B cell (primary cell): ENCODE measurements at regions not wholly inside any gene's neighbourhood (a gene's known extent, or its start where the extent isn't known, plus 50 kb on each side); places are given as distances from the start of the nearest gene placed in this dataset.

Experiments used
- ATAC-seq: fragments of 200-7000 bp; cut with Tn5 transposase; one replicate; pipeline ENCODE4 v1.10.0; 2021; ENCODE audit warnings: low read depth, mild to moderate bottlenecking, moderate number of reproducible peaks, moderate library complexity
- CTCF ChIA-PET: fragments of 350-600 bp; sonication (Branson Sonifier 250); formaldehyde crosslinking; loops from one replicate; lab custom pipeline; 2021; ENCODE audit warnings: antibody characterized with exemption, inconsistent platforms; lab: Charles Lee
- POLR2A ChIA-PET: fragments of 350-600 bp; sonication (Branson Sonifier 250); formaldehyde crosslinking; loops from one replicate; lab custom pipeline; 2021; ENCODE audit warnings: antibody characterized with exemption; lab: Charles Lee
- DNase-seq: peaks from one replicate; pipeline ENCODE4 v3.0.0; 2013
- H2AFZ ChIP-seq: 2 replicates; pipeline ENCODE4 v1.6.1; 2012; ENCODE audit warnings: mild to moderate bottlenecking, low read depth, low read length; ENCODE audit not compliant: insufficient read depth, poor library complexity, severe bottlenecking
- H3K27ac ChIP-seq, 2 donors: 1 replicate in 1 of 2; 2 replicates in 1 of 2; pipeline ENCODE4 v1.5.1; 2012 to 2013; ENCODE audit warnings: low read length in 2 of 2, mild to moderate bottlenecking in 2 of 2, moderate library complexity in 1 of 2
- H3K27me3 ChIP-seq, 4 experiments: fragments of 200-600 bp in 1 of 4; sonication (generic) in 1 of 4; replicated peaks in 1 of 4; 1 replicate in 2 of 4; 2 replicates in 2 of 4; pipeline versions ENCODE4 v1.6.1 to v1.7.0; 2013 to 2016; ENCODE audit warnings: low read length in 3 of 4, mild to moderate bottlenecking in 2 of 4, mixed read lengths in 1 of 4, moderate library complexity in 1 of 4; ENCODE audit not compliant: insufficient read depth in 4 of 4, control insufficient read depth in 3 of 4; ENCODE audit errors: control extremely low read depth in 1 of 4
- H3K36me3 ChIP-seq, 2 experiments: replicated peaks in 1 of 2; 1 replicate in 1 of 2; 2 replicates in 1 of 2; pipeline versions ENCODE4 v1.6.1 to v1.7.1; 2013; ENCODE audit warnings: low read length in 1 of 2; ENCODE audit not compliant: insufficient read depth in 2 of 2, control insufficient read depth in 1 of 2; ENCODE audit errors: control extremely low read depth in 1 of 2, extremely low read depth in 1 of 2
- H3K4me1 ChIP-seq, 2 donors: fragments of 200-600 bp in 1 of 2; sonication (generic) in 1 of 2; 1 replicate in 1 of 2; 2 replicates in 1 of 2; pipeline versions ENCODE4 v1.5.1 to v1.6.1; 2013 to 2017; ENCODE audit warnings: low read length in 2 of 2; ENCODE audit not compliant: control insufficient read depth in 2 of 2, insufficient read depth in 2 of 2
- H3K4me2 ChIP-seq: replicated peaks from 2 replicates; pipeline ENCODE3; 2012; ENCODE audit warnings: mild to moderate bottlenecking, low read depth, low read length; ENCODE audit not compliant: poor library complexity, severe bottlenecking
- H3K4me3 ChIP-seq, 5 experiments: fragments of 200-600 bp in 1 of 5; sonication (generic) in 1 of 5; 1 replicate in 3 of 5; 2 replicates in 2 of 5; pipeline versions ENCODE4 v1.5.1 to v1.7.0; 2011 to 2016; ENCODE audit warnings: low read length in 4 of 5, mild to moderate bottlenecking in 4 of 5, low read depth in 2 of 5, control low read depth in 1 of 5, moderate library complexity in 1 of 5; ENCODE audit not compliant: insufficient read depth in 1 of 5; ENCODE audit errors: control extremely low read depth in 1 of 5, extremely low read depth in 1 of 5
- H3K79me2 ChIP-seq: fragments of 200-600 bp; sonication (generic); one replicate; pipeline ENCODE4 v1.6.0; 2016; ENCODE audit warnings: low read length; ENCODE audit not compliant: control insufficient read depth, insufficient read depth
- H3K9ac ChIP-seq: fragments of 200-600 bp; sonication (generic); 2 replicates; pipeline ENCODE4 v1.6.1; 2017; ENCODE audit warnings: mild to moderate bottlenecking, low read length, moderate library complexity
- H3K9me3 ChIP-seq, 3 donors: one replicate each; pipeline versions ENCODE4 v1.6.1 to v1.7.1; 2013; ENCODE audit warnings: low read length in 2 of 3; ENCODE audit not compliant: control insufficient read depth in 2 of 3, insufficient read depth in 1 of 3; ENCODE audit errors: control extremely low read depth in 1 of 3
- H4K20me1 ChIP-seq: 2 replicates; pipeline ENCODE4 v1.6.0; 2012; ENCODE audit warnings: mild to moderate bottlenecking, low read length; ENCODE audit not compliant: insufficient read depth, control insufficient read depth, poor library complexity, severe bottlenecking
- H3K27ac Mint-ChIP-seq: one replicate; pipeline ENCODE4 v1.8.0; 2021; ENCODE audit warnings: mixed read lengths
- H3K27me3 Mint-ChIP-seq: one replicate; pipeline ENCODE4 v1.8.0; 2021; ENCODE audit warnings: mixed read lengths
- H3K4me1 Mint-ChIP-seq: one replicate; pipeline ENCODE4 v1.8.0; 2021; ENCODE audit warnings: mixed read lengths
- H3K4me3 Mint-ChIP-seq: one replicate; pipeline ENCODE4 v1.8.0; 2021; ENCODE audit warnings: mixed read lengths
- H3K9me3 Mint-ChIP-seq: one replicate; pipeline ENCODE4 v1.8.0; 2022; ENCODE audit warnings: mixed read lengths; ENCODE audit not compliant: insufficient read depth
- EZH2 ChIP-seq: IDR thresholded peaks from 2 replicates; pipeline ENCODE4 v1.6.1; 2012; ENCODE audit warnings: borderline replicate concordance, low read depth, mild to moderate bottlenecking, moderate library complexity, low read length; ENCODE audit not compliant: insufficient read depth, poor library complexity, severe bottlenecking
- WGBS: methylation state at CpG from one replicate; pipeline ENCODE4 v1.1.5; 2013; ENCODE audit warnings: missing lambda C conversion rate; ENCODE audit not compliant: insufficient coverage; 5-methylcytosine and 5-hydroxymethylcytosine counted together
- intact Hi-C: fragments of 100-400 bp; cut with micrococcal nuclease; formaldehyde crosslinking; loops from one replicate; pipeline ENCODE4 v1.10.0; 2022
- TF ChIP-seq, protein P1 (sequence below): fragments of 200-600 bp; IDR thresholded peaks from one replicate; pipeline ENCODE4 v1.8.0; 2022; ENCODE audit warnings: antibody characterized with exemption, mild to moderate bottlenecking

DNA sequence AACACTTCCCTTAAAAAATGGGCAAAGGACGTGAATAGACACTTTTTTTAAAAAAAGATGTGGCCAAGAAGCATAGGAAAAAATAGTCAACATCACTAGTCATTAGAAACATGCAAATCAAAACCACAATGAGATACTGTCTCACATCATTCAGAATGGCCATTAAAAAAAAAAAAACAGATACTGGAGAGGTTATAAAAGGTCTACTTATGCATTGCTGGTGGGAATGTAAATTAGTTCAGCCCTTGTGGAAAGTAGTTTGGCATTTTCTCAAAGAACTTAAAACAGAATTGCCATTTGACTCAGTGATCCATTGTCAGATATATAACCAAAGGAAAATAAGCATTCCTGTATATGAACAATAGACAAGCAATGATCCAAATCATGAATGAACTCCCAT lies 352.8 kb upstream of the EPHA5 start:
- H3K4me1 Mint-ChIP-seq: no peaks in the 10 kb centered on the region
- Histone ChIP-seq H3K79me2 (no peaks in the 10 kb centered on the region), H3K9me3 (peaks cover 0 to 3% (median 2%) of the 10 kb centered on the region in 3 donors), H3K27ac (no peak overlapping the region), H3K36me3 (no peaks in the 10 kb centered on the region), H3K4me1 (no peaks in the 10 kb centered on the region), H4K20me1 (no peaks in the 10 kb centered on the region), H3K4me3 (no peak overlapping the region), H2AFZ (no peak overlapping the region), H3K9ac (no peak overlapping the region), H3K27me3 (no peaks in the 10 kb centered on the region), H3K4me2 (no peak overlapping the region)
- peaks cover 6% of the 10 kb centered on the region for H3K9me3 Mint-ChIP-seq
- no peak overlapping the region for H3K27ac Mint-ChIP-seq
- ChIA-PET POLR2A (no interaction called here), CTCF (no interaction called here)
- no peak overlapping the region for H3K4me3 Mint-ChIP-seq
- WGBS: no CpG with 5 or more reads among the region's 1 CpG
- intact Hi-C loops: no loop called here
- ATAC-seq (no peak), DNase-seq (no peak)
- TF ChIP-seq EZH2: no peak
- TF ChIP-seq, protein P1, sequence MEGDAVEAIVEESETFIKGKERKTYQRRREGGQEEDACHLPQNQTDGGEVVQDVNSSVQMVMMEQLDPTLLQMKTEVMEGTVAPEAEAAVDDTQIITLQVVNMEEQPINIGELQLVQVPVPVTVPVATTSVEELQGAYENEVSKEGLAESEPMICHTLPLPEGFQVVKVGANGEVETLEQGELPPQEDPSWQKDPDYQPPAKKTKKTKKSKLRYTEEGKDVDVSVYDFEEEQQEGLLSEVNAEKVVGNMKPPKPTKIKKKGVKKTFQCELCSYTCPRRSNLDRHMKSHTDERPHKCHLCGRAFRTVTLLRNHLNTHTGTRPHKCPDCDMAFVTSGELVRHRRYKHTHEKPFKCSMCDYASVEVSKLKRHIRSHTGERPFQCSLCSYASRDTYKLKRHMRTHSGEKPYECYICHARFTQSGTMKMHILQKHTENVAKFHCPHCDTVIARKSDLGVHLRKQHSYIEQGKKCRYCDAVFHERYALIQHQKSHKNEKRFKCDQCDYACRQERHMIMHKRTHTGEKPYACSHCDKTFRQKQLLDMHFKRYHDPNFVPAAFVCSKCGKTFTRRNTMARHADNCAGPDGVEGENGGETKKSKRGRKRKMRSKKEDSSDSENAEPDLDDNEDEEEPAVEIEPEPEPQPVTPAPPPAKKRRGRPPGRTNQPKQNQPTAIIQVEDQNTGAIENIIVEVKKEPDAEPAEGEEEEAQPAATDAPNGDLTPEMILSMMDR: no peak
- H3K27me3 Mint-ChIP-seq: no peaks in the 10 kb centered on the region

DNA sequence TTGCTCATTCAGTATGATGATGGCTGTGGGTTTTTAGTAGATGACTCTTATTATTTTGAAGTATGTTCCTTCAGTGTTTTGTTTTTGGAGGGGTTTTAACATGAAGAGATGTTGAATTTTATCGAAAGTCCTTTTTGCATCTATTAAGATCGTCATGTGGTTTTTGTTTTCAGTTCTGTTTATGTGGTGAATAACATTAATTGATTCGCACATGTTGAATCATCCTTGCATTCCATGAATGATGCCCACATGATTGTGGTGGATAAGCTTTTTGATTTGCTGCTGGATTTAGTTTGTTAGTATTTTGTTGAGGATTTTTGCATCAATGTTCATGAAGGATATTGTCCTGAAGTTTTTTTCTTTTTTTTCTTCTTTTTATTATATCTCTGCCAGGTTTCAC lies 347.4 kb upstream of the EPHA5 start:
- TF ChIP-seq, protein P1: no peak
- no peak for TF ChIP-seq EZH2
- ATAC-seq: no peak
- Histone ChIP-seq H3K4me3 (no peak overlapping the region), H3K4me2 (no peak overlapping the region), H3K4me1 (no peaks in the 10 kb centered on the region), H3K79me2 (no peaks in the 10 kb centered on the region), H4K20me1 (no peaks in the 10 kb centered on the region), H3K36me3 (no peaks in the 10 kb centered on the region), H3K27ac (no peak overlapping the region), H3K9ac (no peak overlapping the region), H3K27me3 (no peaks in the 10 kb centered on the region), H2AFZ (no peak overlapping the region), H3K9me3 (peaks cover 2 to 13% (median 6%) of the 10 kb centered on the region in 3 donors)
- ChIA-PET POLR2A (no interaction called here), CTCF (no interaction called here)
- intact Hi-C loops: no loop called here
- 82% methylated on average over 2 of the region's 3 CpGs for WGBS
- no peak for DNase-seq
- Mint-ChIP-seq H3K4me1 (no peaks in the 10 kb centered on the region), H3K9me3 (peaks cover 7% of the 10 kb centered on the region), H3K4me3 (no peak overlapping the region), H3K27me3 (no peaks in the 10 kb centered on the region), H3K27ac (no peak overlapping the region)
